OCI-LY3 (cell line): ENCODE measurements at regions not wholly inside any gene's neighbourhood (a gene's known extent, or its start where the extent isn't known, plus 50 kb on each side); places are given as distances from the start of the nearest gene placed in this dataset.

Source experiments
- EZH2phosphoT487 ChIP-seq: fragments of 200-600 bp; shearing (Covaris generic); IDR thresholded peaks from 2 replicates; pipeline ENCODE4 v1.6.1; 2018; ENCODE audit warnings: antibody characterized with exemption, mixed run types, low read depth
- TF ChIP-seq, protein P1 (sequence below): fragments of 200-600, 300-600 bp; sonication (generic); IDR thresholded peaks from 2 replicates; pipeline ENCODE4 v1.5.1; 2014; ENCODE audit warnings: antibody characterized with exemption, low read length, low read depth

DNA sequence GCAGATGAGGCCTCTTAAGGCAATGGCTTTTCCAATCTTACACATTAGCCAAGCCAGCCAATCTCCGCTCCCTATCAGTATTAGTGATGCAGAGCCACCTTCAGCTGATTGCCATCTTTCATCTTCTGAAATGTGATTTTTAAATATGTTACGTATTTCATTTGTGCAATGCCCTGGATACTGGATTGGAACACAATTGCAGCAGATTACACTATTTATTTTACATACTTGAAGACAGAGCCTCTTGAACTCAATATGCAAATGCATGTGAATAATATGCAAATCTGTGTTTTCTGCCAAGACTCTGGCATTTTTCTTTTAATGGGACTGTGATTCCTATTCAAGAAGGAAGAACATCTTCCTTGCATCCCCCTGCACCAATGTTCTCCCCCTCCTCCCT, 90.5 kb downstream of the GRIN2B start:
- TF ChIP-seq, protein P1, sequence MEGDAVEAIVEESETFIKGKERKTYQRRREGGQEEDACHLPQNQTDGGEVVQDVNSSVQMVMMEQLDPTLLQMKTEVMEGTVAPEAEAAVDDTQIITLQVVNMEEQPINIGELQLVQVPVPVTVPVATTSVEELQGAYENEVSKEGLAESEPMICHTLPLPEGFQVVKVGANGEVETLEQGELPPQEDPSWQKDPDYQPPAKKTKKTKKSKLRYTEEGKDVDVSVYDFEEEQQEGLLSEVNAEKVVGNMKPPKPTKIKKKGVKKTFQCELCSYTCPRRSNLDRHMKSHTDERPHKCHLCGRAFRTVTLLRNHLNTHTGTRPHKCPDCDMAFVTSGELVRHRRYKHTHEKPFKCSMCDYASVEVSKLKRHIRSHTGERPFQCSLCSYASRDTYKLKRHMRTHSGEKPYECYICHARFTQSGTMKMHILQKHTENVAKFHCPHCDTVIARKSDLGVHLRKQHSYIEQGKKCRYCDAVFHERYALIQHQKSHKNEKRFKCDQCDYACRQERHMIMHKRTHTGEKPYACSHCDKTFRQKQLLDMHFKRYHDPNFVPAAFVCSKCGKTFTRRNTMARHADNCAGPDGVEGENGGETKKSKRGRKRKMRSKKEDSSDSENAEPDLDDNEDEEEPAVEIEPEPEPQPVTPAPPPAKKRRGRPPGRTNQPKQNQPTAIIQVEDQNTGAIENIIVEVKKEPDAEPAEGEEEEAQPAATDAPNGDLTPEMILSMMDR: no peak
- TF ChIP-seq EZH2phosphoT487: no peak
